HCT116 (cell line): ENCODE measurements at regions not wholly inside any gene's neighbourhood (a gene's known extent, or its start where the extent isn't known, plus 50 kb on each side); places are given as distances from the start of the nearest gene placed in this dataset.

Experiments used
- ATAC-seq: fragments of 200-7000 bp; cut with Tn5 transposase; 2 replicates; pipeline ENCODE4 v1.9.1; 2020; ENCODE audit warnings: mild to moderate bottlenecking, moderate library complexity
- BruUV-seq: library from RNA; stranded (reverse); fragments of 400-500 nt; replicated peaks from 2 replicates; lab custom pipeline; 2021; lab: Mats Ljungman, UMichigan
- CTCF ChIA-PET: fragments of 300-600 bp; sonication (Branson Sonifier 250); formaldehyde crosslinking; loops from one replicate; lab custom pipeline; 2021; ENCODE audit warnings: antibody characterized with exemption; lab: Charles Lee
- POLR2A ChIA-PET: fragments of 300-600, 350-600 bp; sonication (Branson Sonifier 250); formaldehyde crosslinking; loops from one replicate; lab custom pipeline; 2021; ENCODE audit warnings: antibody characterized with exemption; lab: Charles Lee
- RAD21 ChIA-PET, 2 experiments: fragments of 300-600 bp; sonication (Branson Sonifier 250); formaldehyde crosslinking; loops; one replicate each; lab custom pipeline; 2023; ENCODE audit warnings: low total read pairs in 2 of 2; ENCODE audit not compliant: uncharacterized antibody in 2 of 2, unreplicated experiment in 2 of 2, low non-redundant PET in 1 of 2; lab: Charles Lee
- DNase-seq: peaks from one replicate; pipeline ENCODE4 v3.0.0-alpha.2; 2010; ENCODE audit warnings: low read depth, low spot score
- H2AFZ ChIP-seq: fragments of 200-600 bp; shearing (Covaris generic), sonication (generic); 2 replicates; pipeline ENCODE4 v1.6.1; 2017; ENCODE audit warnings: low read depth, mixed run types, mixed read lengths, antibody characterized with exemption, low read length; ENCODE audit not compliant: poor library complexity, severe bottlenecking
- H3K27ac ChIP-seq: 2 replicates; pipeline ENCODE4 v1.5.1; 2012; ENCODE audit warnings: low read depth, low read length
- H3K27me3 ChIP-seq: fragments of 200-600 bp; sonication (generic); 2 replicates; pipeline ENCODE4 v1.6.1; 2016; ENCODE audit warnings: mixed run types, low read length, mixed read lengths; ENCODE audit not compliant: insufficient read depth
- H3K36me3 ChIP-seq, 2 experiments: fragments of 200-500 bp in 1 of 2; fragments of 200-600 bp in 1 of 2; sonication (Bioruptor generic) in 1 of 2; sonication (generic) in 1 of 2; 2 replicates each; pipeline versions ENCODE4 v1.5.1 to v1.6.1; 2014 to 2016; ENCODE audit warnings: low read length in 2 of 2, inconsistent platforms in 1 of 2, mixed read lengths in 1 of 2, mixed run types in 1 of 2; ENCODE audit not compliant: insufficient read depth in 2 of 2, control insufficient read depth in 1 of 2
- H3K4me1 ChIP-seq, 2 experiments: fragments of 200-600 bp in 1 of 2; sonication (generic) in 1 of 2; 2 replicates each; pipeline versions ENCODE4 v1.5.1 to v1.6.1; 2012 to 2017; ENCODE audit warnings: low read length in 2 of 2, inconsistent platforms in 1 of 2, mild to moderate bottlenecking in 1 of 2, mixed read lengths in 1 of 2, mixed run types in 1 of 2, moderate library complexity in 1 of 2; ENCODE audit not compliant: insufficient read depth in 2 of 2, control insufficient read depth in 1 of 2
- H3K4me2 ChIP-seq: fragments of 200-600 bp; sonication (generic); 2 replicates; pipeline ENCODE4 v1.6.1; 2017; ENCODE audit warnings: mixed run types, low read length, mixed read lengths
- H3K4me3 ChIP-seq, 2 experiments: fragments of 200-600 bp in 1 of 2; sonication (generic) in 1 of 2; replicated peaks in 1 of 2; 2 replicates each; pipeline ENCODE4 v1.5.1; 2011 to 2016; ENCODE audit warnings: low read length in 2 of 2, control low read depth in 1 of 2, low read depth in 1 of 2, mild to moderate bottlenecking in 1 of 2, mixed read lengths in 1 of 2, mixed run types in 1 of 2
- H3K79me2 ChIP-seq: fragments of 200-600 bp; sonication (generic); 2 replicates; pipeline ENCODE4 v1.6.1; 2017; ENCODE audit warnings: mild to moderate bottlenecking, mixed run types, low read length, moderate library complexity, mixed read lengths; ENCODE audit not compliant: insufficient read depth
- H3K9ac ChIP-seq: fragments of 200-600 bp; sonication (generic); 2 replicates; pipeline ENCODE4 v1.6.1; 2016; ENCODE audit warnings: low read length, mixed read lengths
- H3K9me2 ChIP-seq: fragments of 200-600 bp; sonication (generic), shearing (Covaris generic); 2 replicates; pipeline ENCODE4 v1.6.1; 2017; ENCODE audit warnings: mixed run types, mild to moderate bottlenecking, moderate library complexity; ENCODE audit not compliant: insufficient read depth
- H3K9me3 ChIP-seq, 2 experiments: fragments of 200-500 bp in 1 of 2; fragments of 200-600 bp in 1 of 2; sonication (Bioruptor generic) in 1 of 2; sonication (generic) in 1 of 2; 2 replicates each; pipeline ENCODE4 v1.6.1; 2014 to 2017; ENCODE audit warnings: low read length in 2 of 2, mixed read lengths in 2 of 2, inconsistent platforms in 1 of 2, low read depth in 1 of 2, mild to moderate bottlenecking in 1 of 2, mixed run types in 1 of 2, moderate library complexity in 1 of 2; ENCODE audit not compliant: control insufficient read depth in 1 of 2, insufficient read depth in 1 of 2
- H4K20me1 ChIP-seq: fragments of 200-600 bp; sonication (generic), shearing (Covaris generic); 2 replicates; pipeline ENCODE4 v1.6.1; 2017; ENCODE audit warnings: mixed run types, mild to moderate bottlenecking, moderate library complexity; ENCODE audit not compliant: insufficient read depth
- CBX3 ChIP-seq: IDR thresholded peaks from 2 replicates; pipeline ENCODE4 v1.6.1; 2012; ENCODE audit warnings: low read depth
- CEBPB ChIP-seq: IDR thresholded peaks from 2 replicates; pipeline ENCODE4 v1.6.1; 2012; ENCODE audit warnings: low read depth
- CTCF ChIP-seq, 3 experiments: fragments of 200-600 bp in 1 of 3; sonication (generic) in 1 of 3; IDR thresholded peaks in 2 of 3; conservative IDR thresholded peaks in 1 of 3; 2 replicates each; pipeline ENCODE4 v1.5.1; 2012 to 2017; ENCODE audit warnings: low read depth in 2 of 3, low read length in 2 of 3, antibody characterized with exemption in 1 of 3, borderline replicate concordance in 1 of 3, control low read depth in 1 of 3, mild to moderate bottlenecking in 1 of 3, mixed read lengths in 1 of 3, mixed run types in 1 of 3, moderate library complexity in 1 of 3; ENCODE audit not compliant: insufficient read depth in 1 of 3
- ELF1 ChIP-seq: IDR thresholded peaks from 2 replicates; pipeline ENCODE4 v1.6.1; 2012; ENCODE audit warnings: low read depth, borderline replicate concordance
- FOSL1 ChIP-seq: IDR thresholded peaks from 2 replicates; pipeline ENCODE4 v1.6.1; 2012; ENCODE audit warnings: low read depth
- RAD21 ChIP-seq: IDR thresholded peaks from 2 replicates; pipeline ENCODE4 v1.6.1; 2012; ENCODE audit warnings: low read depth, mild to moderate bottlenecking
- REST ChIP-seq: IDR thresholded peaks from 2 replicates; pipeline ENCODE4 v1.6.1; 2012; ENCODE audit warnings: low read depth
- SP1 ChIP-seq: IDR thresholded peaks from 2 replicates; pipeline ENCODE4 v1.6.1; 2012; ENCODE audit warnings: low read depth
- SRF ChIP-seq: IDR thresholded peaks from 2 replicates; pipeline ENCODE4 v1.6.1; 2012; ENCODE audit warnings: low read depth
- TCF7L2 ChIP-seq: IDR thresholded peaks from 2 replicates; pipeline ENCODE4 v1.7.0; 2011; ENCODE audit warnings: borderline replicate concordance, inconsistent platforms; ENCODE audit not compliant: insufficient read depth, insufficient read length; ENCODE audit errors: extremely low read depth
- YY1 ChIP-seq: IDR thresholded peaks from 2 replicates; pipeline ENCODE4 v1.6.1; 2011; ENCODE audit warnings: low read length, low read depth, moderate library complexity, mild to moderate bottlenecking; ENCODE audit not compliant: insufficient replicate concordance; ENCODE audit errors: extremely low read depth
- ZFX ChIP-seq: fragments of 450-650 bp; IDR thresholded peaks from 2 replicates; pipeline ENCODE4 v1.6.1; 2017
- intact Hi-C: fragments of 100-400 bp; cut with micrococcal nuclease; formaldehyde crosslinking; loops from 2 replicates; pipeline ENCODE4 v1.10.0; 2022

GRCh38 chr7:69367780-69368179 is 230.5 kb upstream of the AUTS2 start:
- H3K79me2 ChIP-seq = no peaks in the 10 kb centered on the region
- CTCF ChIA-PET = no interaction called here
- intact Hi-C loops = no loop called here
- BruUV-seq = no TSS peak
- H3K4me2 ChIP-seq = no peak overlapping the region
- H3K9me2 ChIP-seq = no peaks in the 10 kb centered on the region
- H3K36me3 ChIP-seq = no peaks in the 10 kb centered on the region
- H3K9ac ChIP-seq = no peak overlapping the region
- H3K4me1 ChIP-seq = no peaks in the 10 kb centered on the region
- H3K4me3 ChIP-seq = no peak overlapping the region
- H2AFZ ChIP-seq = no peak overlapping the region
- RAD21 ChIA-PET = no interaction called here
- POLR2A ChIA-PET = no interaction called here
- H3K9me3 ChIP-seq = peaks cover 4 to 10% of the 10 kb centered on the region in 2 experiments; a peak in 2 of 4 replicates
- TF ChIP-seq SRF = no peak
- no peak for TF ChIP-seq REST
- no peak for TF ChIP-seq TCF7L2
- no peak for TF ChIP-seq YY1
- TF ChIP-seq ZFX = no peak
- TF ChIP-seq RAD21 = no peak
- no peak for TF ChIP-seq CEBPB
- no peak for TF ChIP-seq SP1
- TF ChIP-seq CTCF (IDR thresholded peaks at IDR 0.05 in 2 of 3, conservative IDR thresholded peaks at IDR 0.05 in 1 of 3; ENCODE audit: borderline replicate concordance in 1 of 3, insufficient read depth in 1 of 3, low read depth in 2 of 3, low read length in 2 of 3) = no peak
- TF ChIP-seq ELF1 = no peak
- TF ChIP-seq CBX3 = no peak
- no peak for TF ChIP-seq FOSL1
- TF ChIP-seq, all 23 proteins: peak for 0
- H3K27ac ChIP-seq = no peak overlapping the region
- H4K20me1 ChIP-seq = no peaks in the 10 kb centered on the region
- DNase-seq (no peak), ATAC-seq (no peak)
- no peaks in the 10 kb centered on the region for H3K27me3 ChIP-seq
